ENCODE measurements at regions not wholly inside any gene's neighbourhood (a gene's known extent, or its start where the extent isn't known, plus 50 kb on each side); places are given as distances from the start of the nearest gene placed in this dataset.
A peak's percentile ranks its signal among the peaks of the same experiment; 100 is the strongest.

DNA sequence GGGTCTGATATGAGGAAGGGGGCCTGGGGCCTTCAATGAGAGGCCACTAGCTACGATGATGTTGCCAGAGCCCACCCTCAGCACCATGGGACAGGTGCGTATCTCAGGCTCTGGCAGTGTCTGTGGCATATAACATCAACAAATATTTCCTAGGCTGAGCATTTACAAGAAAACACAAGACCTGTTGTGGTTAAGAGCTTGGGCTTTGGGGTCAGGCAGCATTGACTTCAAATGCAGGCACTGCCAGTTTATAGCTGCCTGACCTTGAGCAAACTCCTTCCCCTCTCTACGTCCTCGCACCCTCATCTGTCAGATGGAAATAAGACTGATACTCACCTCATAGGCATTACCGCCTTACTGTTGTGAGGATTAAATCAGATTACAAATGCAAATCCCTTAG, 156.0 kb downstream of the KATNAL1 start:
- no peak for DNase-seq

DNA sequence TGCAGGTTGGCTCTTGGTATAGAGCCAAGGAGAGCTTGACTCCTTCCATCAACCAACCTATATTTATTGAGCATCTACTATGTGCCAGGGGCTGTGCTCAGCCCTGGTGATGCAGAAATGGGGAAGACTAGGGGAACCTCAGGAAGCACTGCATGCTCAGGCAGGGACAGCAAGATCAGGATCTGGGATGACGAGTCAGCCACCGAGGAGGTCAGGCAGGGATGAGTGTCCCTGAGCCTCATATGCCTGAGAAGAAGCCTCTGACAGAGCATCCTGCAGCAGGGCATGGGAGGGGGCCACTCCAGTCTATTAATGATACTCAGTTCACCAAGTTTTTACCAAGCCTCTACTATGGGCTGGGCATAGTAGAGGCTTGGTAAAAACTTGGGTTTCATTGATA, 158.1 kb downstream of the KATNAL1 start:
- no peak for DNase-seq

DNA sequence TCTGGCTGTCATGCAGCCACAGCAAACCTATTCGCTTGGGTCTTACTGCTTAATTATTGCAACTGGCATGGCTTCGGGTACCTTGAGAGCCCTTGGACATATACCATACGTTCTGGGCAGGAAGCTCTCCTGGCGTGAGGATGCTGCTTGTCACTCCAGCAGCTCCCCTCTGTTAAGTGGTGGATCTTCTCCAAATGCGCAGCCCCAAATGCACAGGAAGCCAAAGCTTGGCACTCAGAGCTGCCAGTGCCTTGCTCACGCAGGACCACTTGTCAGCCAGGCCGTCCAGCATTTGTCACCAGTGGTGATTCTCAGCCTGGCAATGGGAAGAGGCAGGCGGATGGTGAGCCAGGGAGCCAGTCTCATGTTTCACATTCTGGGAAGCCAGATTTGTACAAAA, 158.6 kb downstream of the KATNAL1 start:
- no peak for DNase-seq

DNA sequence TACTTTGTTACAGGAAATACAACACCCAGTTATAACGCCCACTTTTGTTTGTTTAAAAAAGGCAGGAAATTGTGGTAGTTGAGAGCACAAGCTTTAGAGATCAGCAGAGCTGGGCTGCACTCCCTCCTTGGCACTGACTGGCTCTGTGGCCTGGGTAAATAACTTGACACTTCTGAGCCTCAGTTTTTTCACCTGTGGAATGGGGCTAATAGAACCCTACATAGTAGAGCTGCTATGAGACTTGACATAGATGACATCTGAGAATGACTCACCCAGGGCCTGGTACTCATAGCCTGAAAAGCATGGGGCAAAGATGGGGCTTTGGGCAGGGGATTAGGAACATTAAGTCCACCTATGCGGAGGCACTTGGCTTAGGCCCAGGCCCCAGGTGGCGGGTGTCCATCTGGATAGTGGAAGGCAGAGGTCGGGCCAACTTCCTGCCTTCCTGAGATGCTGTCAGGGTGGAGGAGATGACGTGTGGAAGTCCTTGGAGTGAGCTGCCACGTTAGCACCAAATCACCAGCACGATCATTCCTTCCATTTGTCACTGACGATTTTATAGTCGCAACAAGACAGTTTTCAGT, 159.1 kb downstream of the KATNAL1 start:
- DNase-seq: no peak

DNA sequence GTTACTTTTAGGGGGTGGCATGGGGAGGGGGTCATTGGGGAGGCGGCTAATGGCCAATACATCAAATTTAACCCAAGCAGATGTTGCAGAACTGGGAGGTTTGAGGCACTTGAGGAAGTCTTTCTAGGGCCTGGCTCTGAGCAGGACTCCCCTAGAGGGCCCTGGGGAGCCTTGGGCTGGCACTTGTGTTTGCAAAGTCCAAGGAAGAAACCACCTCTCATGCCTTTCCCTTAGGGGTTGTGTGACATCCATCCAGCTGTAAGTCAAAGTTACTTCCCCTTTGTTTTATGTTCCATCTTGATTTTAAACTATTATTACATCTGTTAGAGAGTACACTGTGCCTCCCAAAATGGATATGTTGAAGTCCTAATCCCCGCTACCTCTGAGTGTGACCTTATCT, 159.9 kb downstream of the KATNAL1 start:
- no peak for DNase-seq

DNA sequence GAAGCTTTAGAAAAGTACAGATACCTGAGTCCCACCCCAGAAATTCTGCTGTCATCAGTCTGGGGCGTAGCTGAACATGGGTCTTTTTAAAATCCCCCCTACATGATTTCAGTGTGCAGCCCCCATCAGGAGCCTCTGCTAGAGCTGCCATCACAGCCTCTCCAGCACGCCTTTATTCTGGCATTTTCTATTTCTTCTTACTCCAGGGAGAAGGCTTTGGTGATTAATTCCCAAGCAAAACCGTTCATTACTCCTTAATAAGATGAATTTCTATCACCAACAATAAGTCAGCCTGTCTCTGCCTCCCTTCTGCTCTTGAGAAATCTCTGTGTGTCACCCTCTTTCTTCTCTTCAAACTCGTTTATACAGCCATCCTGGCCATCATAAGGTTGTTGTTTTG, 160.3 kb downstream of the KATNAL1 start:
- no peak for DNase-seq

DNA sequence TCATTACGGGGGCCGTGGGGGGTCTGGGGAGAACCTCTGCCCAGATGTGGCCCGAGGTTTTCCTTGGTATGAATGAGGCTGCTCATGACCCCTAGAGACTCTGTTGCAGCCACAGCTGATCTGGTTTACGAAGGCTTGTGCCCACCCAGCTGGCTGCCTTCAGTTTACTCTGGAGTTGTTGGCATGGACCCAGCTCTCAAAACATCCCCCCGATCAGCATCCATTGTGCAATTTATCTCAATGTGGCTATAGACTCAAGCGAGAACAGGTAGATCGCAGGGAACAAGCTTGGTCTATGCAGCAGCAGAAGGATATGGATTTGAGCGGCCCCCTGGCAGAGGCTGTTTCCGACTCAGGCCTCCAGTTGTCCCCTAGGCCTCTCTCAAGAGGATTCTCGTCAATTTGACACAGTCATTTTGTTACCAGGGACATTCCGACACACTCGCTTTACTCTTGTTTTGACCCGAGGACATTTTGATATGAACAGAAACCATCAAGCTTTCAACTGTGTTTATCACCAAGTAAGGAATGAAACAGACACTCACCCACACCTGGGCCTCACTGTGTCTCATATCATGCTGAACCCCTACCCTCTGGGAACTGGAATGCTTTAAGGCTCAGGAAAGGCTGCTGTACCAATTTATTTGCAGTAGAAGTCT, 161.5 kb downstream of the KATNAL1 start:
- no peak for DNase-seq

DNA sequence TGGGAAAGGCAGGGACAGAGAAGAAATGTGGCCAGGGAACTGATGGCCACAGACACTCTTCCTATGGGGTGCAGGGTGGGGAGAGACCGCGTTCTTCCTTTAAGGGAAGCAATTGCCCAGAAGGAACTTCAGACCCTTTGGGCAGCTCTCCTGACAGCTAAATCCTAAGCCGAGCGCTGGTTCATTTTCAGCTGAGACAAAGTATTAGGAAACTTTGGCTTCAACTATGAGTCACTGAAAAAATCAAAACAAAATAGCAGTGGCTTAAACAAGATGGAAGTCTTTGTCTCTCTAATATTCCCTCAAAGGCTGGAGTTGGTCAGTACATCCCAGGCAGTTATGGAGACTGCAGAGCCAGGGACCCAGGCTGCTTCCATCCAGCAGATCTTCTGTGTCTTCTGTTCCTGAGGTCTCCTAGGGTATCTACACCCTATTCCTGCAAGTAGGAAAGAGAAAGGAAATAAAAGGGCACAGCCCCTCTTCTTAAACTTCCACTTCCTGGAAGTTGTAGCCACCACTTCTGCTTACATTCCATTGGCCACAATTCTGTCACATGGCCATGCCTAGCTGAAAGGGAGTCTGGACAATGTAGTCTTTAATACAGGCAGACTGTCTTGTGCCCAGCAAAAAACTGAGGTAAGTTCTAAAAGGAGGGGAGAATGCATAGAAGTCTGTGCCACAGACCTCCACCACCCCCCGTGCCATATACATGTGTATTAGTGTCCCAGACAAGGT, 163.5 kb downstream of the KATNAL1 start:
- DNase-seq: no peak

DNA sequence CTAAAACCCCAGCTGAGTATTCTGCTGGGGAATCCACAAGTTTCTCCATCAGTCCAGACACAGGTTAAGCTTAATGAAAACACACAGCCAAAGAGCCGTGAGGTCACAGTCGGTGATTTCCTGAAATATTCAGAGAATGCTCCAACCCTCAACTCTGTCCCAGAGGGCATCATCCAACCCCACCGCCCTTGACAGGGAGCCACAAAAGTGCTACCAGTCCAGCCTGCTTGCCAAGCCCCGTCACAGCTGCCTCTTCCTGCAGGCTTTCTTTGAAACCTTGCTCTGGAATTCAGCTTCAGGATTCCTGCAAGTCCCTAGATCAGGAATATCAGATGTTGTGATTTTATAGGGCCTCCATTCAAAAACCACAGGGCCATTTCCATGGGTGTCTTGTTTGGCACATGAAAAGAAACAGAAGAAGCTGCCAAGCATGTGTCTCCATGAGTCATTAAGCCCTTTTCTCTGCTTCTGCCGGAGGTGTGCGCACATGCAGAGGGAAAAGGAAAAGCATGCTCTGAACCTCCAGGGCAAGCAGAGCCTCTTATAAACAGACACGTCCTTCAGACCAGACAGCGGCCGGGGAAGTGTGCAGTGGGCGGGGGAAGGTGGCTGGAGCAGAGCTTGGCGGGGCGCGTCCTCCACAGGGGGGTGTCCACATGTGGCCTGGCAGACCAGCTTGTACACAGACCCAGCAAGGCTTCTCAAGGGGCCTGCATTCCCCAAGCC, 164.7 kb downstream of the KATNAL1 start:
- no peak for DNase-seq

DNA sequence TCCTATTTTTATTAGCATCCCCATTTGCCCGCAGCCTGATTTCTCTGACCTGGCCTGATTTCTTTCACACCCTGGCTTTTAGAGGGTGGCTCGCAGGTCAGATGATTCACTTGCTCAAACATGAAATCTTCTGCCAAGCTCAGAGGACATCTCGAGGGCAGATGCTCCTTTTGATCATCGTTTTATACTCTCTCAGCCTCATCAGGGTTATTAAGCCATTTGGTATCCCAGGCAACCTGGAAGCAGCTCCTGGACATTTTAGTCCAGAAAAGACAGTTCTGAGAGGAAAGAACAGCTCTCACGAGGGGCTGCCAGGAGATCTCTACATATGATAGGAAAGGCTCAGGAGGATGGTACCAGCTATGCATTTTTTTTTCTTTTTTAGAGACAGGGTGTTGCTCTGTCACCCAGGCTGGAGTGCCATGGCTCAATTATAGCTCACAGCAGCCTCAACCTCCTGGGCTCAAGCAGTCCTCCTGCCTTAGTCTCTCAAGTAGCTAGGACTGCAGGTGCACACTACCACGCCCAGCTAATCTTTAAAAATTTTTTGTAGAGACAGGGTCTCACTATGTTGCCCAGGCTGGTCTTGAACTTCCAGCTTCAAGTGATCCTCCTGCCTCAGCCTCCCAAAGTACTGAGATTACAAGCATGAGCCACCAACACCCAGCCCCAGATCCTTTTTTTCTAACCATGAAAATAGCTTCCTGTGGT, 165.4 kb downstream of the KATNAL1 start:
- DNase-seq: no peak

DNA sequence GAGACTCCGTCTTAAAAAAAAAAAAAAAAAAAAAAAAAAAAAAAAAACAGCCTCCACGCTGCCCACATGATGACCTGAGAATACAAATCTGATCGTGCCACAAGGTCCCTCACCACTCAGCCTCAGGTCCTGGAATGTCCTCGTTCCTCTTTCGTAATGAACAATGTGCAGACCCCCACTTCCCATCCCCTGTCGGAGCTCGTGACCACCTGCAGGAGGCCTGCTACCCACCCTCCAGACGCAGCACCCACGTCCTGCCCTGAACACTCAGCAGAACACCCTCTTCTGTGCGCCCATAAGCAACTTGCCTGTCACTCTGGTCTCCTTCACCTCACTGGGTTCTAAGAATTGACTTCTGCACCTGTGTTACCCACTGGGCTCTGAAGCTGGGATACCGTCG, 166.4 kb downstream of the KATNAL1 start:
- no peak for DNase-seq

DNA sequence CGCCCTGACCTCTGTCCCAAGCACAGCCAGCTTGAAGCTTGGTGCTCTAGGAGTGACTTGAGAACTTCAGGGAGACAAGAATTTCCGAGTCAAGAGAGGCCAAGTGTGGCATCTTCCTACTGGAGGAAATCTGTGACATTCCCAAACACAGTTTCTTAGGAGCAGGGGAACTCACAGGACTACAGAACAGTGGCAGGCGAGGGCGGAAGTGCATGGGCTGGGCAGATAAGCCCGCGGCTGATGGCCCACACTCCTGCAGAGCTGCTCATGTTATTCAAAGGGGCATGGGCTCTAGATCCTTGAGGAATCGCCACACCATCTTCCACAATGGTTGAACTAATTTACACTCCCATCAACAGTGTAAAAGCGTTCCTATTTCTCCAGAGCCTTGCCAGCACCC, 168.8 kb downstream of the KATNAL1 start:
- DNase-seq: no peak

DNA sequence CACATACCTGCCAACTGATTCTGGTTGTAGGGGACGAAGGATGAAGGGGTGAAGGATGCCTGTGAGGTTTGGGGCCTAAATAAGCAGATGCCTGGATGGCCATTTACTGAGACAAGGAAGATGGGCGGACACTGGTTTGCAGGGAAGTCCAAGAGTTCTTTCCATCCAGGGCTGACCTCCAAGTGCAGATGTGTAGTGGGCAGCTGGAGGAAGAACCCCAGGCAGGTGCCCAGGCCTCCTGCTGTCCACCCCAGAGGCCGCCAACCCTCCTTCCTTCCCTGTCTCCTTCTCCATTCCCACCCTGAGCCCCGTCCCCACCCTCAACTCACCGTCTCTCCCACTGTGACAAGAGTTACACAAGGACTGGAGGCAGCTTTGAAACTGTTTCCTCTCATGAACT, 171.5 kb downstream of the KATNAL1 start:
- no peak for DNase-seq

DNA sequence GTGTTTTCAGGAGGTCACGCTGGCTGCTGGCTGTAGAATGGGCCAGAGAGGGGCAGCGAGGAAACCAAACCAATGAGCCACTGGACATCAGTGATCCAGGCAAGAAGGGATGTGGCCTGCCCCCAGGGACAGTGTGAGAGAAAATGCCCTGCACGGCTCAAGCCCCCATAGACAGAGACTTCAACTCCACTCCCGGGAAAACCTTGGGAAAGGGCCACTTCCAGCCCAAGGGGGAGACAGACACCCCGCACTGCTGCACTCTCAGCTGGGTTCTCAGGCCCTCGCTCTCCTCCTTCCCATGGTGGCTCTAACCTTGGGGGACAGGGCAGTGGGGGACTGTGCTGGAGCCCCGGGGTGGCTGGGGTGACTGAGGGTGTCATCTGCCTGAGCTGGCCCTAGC, 172.0 kb downstream of the KATNAL1 start:
- DNase-seq: no peak

DNA sequence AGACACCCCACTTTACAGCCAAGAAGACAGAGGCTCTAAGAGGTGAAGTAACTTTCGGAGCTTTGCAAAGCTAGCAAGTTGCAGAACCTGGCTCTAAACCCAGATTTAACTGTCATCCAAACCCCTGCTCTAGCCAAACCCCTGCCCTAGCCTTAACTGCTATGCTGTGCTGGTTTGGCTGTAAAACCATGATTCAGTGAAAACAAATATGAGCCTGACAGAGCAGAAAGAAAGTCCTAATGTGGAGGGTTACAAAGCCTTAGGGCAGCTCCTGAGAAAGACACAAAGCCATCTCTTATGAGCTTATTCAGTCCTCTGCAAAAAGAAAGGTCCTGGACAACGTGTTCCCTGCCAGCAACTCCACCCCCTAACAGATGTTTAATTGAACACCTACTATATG, 172.8 kb downstream of the KATNAL1 start:
- DNase-seq: no peak

DNA sequence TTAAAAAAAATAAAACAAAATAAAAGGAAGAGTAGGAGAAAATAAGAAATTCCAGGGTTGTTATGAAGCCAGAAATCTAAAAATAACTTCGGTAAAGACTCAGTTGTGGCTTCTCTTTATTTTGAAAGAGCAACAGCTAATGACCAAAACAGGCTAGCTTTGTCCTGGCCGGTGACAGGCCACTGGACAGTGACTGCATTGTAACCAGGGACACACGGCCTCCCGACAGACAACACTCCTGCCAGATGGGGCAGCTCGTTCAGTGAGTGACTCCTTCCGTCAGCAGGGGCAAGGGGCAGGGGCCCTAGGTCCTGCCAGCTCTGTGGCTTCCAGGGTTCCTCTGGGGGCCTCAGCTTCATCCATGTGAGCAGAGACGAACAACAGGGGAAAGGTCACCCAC, 173.4 kb downstream of the KATNAL1 start:
- DNase-seq: no peak

DNA sequence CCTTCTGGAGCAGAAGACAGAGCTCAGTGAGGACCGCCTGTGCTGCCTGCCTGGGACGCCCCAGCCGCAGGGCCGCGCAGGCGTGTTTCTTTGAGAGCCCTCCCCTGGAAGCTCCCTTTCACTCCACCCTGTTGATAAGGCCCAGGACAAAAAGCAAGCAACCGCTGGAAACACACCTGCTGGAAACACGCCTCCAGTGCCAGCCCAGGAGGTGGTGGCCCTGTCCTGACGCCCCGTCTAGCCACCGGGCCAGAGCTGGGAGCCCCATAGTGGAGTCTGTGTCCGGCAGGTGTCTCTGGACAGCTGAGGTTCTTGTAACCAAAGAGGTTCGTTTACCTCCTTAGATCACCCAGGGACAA, 173.8 kb downstream of the KATNAL1 start:
- no peak for DNase-seq

DNA sequence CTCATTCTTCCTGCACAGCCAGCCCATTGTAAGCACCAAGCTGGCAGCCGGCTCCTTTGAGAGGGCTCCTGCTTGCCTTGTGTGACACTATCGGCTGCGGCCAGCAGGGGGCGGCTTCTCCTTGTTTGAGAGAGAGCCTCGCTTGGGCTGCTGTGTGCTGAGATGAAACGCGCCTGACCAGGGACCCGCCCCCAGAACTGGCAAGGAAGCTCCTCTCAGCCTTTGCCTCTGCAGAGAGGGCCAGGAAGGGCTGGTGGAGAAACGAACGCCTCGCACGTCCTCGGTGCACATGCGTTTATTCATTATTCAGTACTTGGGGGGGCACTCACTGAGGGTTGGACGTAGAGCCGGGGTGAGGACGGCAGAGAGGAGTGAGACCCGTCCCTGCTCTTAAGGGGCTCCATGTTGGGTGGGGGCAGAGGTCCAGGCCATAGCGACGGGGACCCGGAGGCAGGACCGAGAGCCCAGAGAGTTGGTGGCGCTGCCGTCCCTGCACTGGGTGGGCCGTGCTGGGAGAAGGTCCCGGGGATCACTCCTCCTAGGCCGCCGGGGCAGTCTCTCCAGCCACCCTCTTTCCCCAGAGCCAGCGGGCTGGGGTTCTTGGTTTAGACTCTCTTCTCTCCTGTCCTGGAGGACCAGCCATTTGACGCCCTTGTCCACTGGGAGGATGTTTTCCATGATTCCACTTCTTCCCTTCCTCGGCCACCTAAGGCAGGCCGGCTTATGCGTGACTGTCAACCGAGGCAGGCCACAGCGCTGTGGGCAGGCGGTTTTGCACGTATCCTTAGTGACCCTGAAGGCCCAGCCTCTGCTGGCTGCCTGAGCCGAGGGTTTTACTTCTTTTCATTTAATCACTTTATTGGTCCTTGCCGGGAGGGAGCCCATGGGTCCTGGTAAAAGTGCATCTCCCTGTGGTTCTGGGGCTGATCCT, 174.5 kb downstream of the KATNAL1 start:
- DNase-seq: peak; percentile 67

DNA sequence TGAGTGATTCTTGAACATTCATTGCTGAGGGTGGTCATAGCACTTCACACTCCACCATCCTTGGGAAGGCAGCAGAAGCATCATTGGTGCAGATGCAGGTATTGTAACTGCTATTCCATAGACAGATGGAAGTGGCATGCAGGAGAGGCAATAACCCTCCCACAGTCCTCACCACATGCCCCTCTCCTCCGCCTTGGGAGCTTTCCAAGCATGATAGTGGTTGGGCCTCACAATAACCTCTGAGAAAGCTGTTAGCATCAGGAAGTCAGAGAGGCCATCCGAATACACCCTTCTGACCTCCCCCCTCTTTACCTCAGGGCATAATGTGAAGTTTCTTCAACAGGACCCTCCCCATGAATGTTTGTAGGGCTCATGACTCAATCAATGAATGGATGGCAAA, 177.9 kb downstream of the KATNAL1 start:
- no peak for DNase-seq

DNA sequence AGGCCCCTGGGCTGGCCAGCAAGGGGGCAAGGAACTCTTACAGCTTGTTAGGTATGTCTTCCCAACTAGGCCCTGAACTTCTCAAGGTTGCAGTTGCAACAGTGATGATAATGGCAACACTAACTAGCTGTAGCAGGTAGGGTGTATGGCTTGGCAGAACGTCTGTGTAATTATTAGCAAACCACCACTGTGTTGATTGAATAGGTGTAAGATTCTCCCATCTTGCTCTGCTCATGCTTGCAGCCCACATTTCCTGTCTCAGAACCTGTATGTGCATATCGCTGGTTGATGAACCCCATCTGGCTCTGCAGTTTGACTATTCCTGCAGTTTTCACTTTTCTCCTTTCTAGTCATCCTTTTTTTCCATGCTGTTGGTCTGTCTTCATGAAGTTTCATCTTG, 178.8 kb downstream of the KATNAL1 start:
- no peak for DNase-seq

DNA sequence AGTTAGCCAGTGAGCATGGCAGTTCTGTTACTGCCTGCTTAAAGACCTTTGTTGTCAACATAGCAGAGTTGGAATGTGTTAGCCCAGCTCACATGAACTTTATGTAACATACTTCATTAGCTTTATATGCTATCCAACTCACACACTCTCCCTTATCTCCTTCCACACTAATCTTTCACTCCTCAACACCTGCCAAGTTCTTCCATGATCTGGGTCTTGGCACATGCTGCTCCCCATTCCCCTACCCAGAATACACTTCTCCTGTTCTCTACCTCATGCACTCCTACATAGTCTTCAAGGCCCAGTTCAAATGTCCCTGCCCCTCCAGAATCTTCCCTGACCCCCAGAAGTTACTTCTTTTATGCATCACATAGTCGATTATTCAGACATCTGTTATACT, 179.3 kb downstream of the KATNAL1 start:
- DNase-seq: no peak

DNA sequence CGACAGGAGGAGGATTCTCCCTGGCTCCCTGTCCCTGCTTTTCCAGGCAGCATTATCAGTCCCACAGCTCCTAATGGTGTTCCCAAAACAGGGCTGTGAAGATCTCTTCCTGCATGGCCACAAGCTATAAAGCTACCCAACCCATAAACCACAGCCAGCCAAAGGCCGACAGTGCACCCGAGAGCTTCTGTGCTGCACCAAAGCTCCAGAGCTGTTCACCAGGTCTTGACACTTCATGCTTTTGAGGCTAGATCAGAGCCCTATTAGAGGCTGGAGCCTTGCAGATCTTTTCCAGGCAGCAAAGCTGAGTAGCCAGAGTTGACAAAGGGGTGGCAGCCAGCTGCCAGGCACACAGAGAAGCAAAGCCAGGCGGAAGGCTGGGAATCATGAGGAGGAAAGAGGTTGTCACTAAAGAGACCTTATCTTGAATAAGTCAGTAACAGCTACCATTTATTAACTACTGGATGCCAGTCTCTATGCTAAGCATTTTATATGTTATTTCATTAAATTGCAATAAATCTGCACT, 180.4 kb downstream of the KATNAL1 start:
- DNase-seq: no peak
